GM23248 (cell line): ENCODE measurements at regions not wholly inside any gene's neighbourhood (a gene's known extent, or its start where the extent isn't known, plus 50 kb on each side); places are given as distances from the start of the nearest gene placed in this dataset.

ENCODE experiments used
- DNase-seq: peaks from one replicate; pipeline ENCODE4 v3.0.0-alpha.2; 2015
- H2AFZ ChIP-seq: fragments of 200-600 bp; sonication (generic); 2 replicates; pipeline ENCODE4 v1.6.1; 2016; ENCODE audit warnings: antibody characterized with exemption
- H3F3A ChIP-seq: fragments of 200-600 bp; sonication (generic); 2 replicates; pipeline ENCODE4 v1.6.1; 2016; ENCODE audit warnings: mild to moderate bottlenecking, antibody characterized with exemption, mixed run types; ENCODE audit not compliant: insufficient read depth
- H3K27ac ChIP-seq: fragments of 200-600 bp; sonication (generic); 2 replicates; pipeline ENCODE4 v1.5.1; 2016; ENCODE audit warnings: mild to moderate bottlenecking
- H3K27me3 ChIP-seq: fragments of 200-600 bp; sonication (generic); replicated peaks from 2 replicates; pipeline ENCODE4 v1.6.1; 2016; ENCODE audit warnings: mild to moderate bottlenecking; ENCODE audit not compliant: insufficient read depth
- H3K36me3 ChIP-seq: fragments of 200-600 bp; sonication (generic); 2 replicates; pipeline ENCODE4 v1.6.1; 2016; ENCODE audit warnings: low read depth, mild to moderate bottlenecking
- H3K4me1 ChIP-seq: fragments of 200-600 bp; sonication (generic); 2 replicates; pipeline ENCODE4 v1.6.1; 2016; ENCODE audit warnings: mild to moderate bottlenecking; ENCODE audit not compliant: insufficient read depth
- H3K4me2 ChIP-seq: fragments of 200-600 bp; sonication (generic); one replicate; pipeline ENCODE4 v1.6.1; 2016; ENCODE audit warnings: mild to moderate bottlenecking; ENCODE audit not compliant: unreplicated experiment
- H3K4me3 ChIP-seq: fragments of 200-600 bp; sonication (generic); 2 replicates; pipeline ENCODE4 v1.5.1; 2016; ENCODE audit warnings: mild to moderate bottlenecking
- H3K79me2 ChIP-seq: fragments of 200-600 bp; sonication (generic); 2 replicates; pipeline ENCODE4 v1.6.1; 2016; ENCODE audit warnings: mild to moderate bottlenecking; ENCODE audit not compliant: insufficient read depth
- H3K9ac ChIP-seq: fragments of 200-600 bp; sonication (generic); 2 replicates; pipeline ENCODE4 v1.6.1; 2016; ENCODE audit warnings: mild to moderate bottlenecking
- H3K9me2 ChIP-seq: fragments of 200-600 bp; sonication (generic); 2 replicates; pipeline ENCODE4 v1.6.1; 2016; ENCODE audit warnings: mixed run types, mild to moderate bottlenecking, moderate library complexity; ENCODE audit not compliant: insufficient read depth
- H3K9me3 ChIP-seq: fragments of 200-600 bp; sonication (generic); one replicate; pipeline ENCODE4 v1.6.1; 2017; ENCODE audit warnings: low read depth
- H4K20me1 ChIP-seq: fragments of 200-600 bp; sonication (generic); 2 replicates; pipeline ENCODE4 v1.6.0; 2016; ENCODE audit not compliant: insufficient read depth
- EZH2 ChIP-seq: fragments of 200-600 bp; sonication (generic); IDR thresholded peaks from 2 replicates; pipeline ENCODE4 v1.6.1; 2018; ENCODE audit warnings: antibody characterized with exemption, mild to moderate bottlenecking; ENCODE audit not compliant: insufficient read depth, poor library complexity, severe bottlenecking
- EZH2phosphoT487 ChIP-seq: fragments of 200-600 bp; sonication (generic); IDR thresholded peaks from 2 replicates; pipeline ENCODE4 v1.6.1; 2018; ENCODE audit warnings: antibody characterized with exemption, moderate library complexity, mild to moderate bottlenecking, low read depth; ENCODE audit not compliant: insufficient read depth
- whole genome bisulfite sequencing, 2 experiments: methylation state at CpG; one replicate each; pipeline ENCODE4 v1.1.6; 2015 to 2017; ENCODE audit warnings: low lambda C conversion rate in 2 of 2, low coverage in 1 of 2; ENCODE audit errors: missing lambda C conversion rate in 2 of 2; 5-methylcytosine and 5-hydroxymethylcytosine counted together
- in situ Hi-C: fragments of 300-500 bp; cut with MboI; formaldehyde crosslinking; loops from 2 replicates; pipeline ENCODE4 v1.15.0; 2020

DNA sequence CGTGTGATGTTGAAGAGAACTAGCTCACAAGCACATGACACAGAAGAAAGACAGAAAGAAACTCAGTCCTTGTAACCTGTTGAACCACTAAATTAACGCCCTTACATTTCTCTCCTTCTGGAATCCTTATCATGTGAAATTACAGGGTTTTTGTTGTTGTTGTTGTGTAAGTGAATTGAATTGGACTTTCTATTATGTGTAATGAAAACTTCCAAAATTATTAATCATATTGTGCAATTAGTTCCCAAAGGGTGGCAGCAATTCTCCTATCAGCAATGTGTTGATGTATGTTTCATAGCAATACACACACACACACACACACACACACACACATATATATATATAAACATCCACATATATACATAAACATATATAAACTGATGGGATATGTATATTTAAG is 402.2 kb upstream of the TCF4 start:
- no peaks in the 10 kb centered on the region for H3K79me2 ChIP-seq

GRCh38 chr18:55988537-55988936 is 400.5 kb upstream of the TCF4 start:
- H3K79me2 ChIP-seq: no peaks in the 10 kb centered on the region
- H3K27me3 ChIP-seq: no peaks in the 10 kb centered on the region
- 38 to 44% methylated on average over 2 of the region's 2 CpGs for WGBS, 2 experiments
- H3K9me2 ChIP-seq: no peaks in the 10 kb centered on the region
- H3K9ac ChIP-seq: no peak overlapping the region
- no peaks in the 10 kb centered on the region for H3F3A ChIP-seq
- no peak overlapping the region for H3K27ac ChIP-seq
- TF ChIP-seq EZH2: no peak
- H3K9me3 ChIP-seq: no peaks in the 10 kb centered on the region
- no peak overlapping the region for H3K4me3 ChIP-seq
- H3K4me1 ChIP-seq: no peaks in the 10 kb centered on the region
- no peak overlapping the region for H3K4me2 ChIP-seq
- DNase-seq: peak; percentile 23
- no peaks in the 10 kb centered on the region for H4K20me1 ChIP-seq
- H3K36me3 ChIP-seq: no peaks in the 10 kb centered on the region
- in situ Hi-C loops: no loop called here
- no peak overlapping the region for H2AFZ ChIP-seq

More for the DNA sequence above, 402.2 kb upstream of the TCF4 start:
- in situ Hi-C loops: no loop called here
- Histone ChIP-seq H3K9me2 (no peaks in the 10 kb centered on the region), H2AFZ (no peak overlapping the region), H3F3A (no peaks in the 10 kb centered on the region), H3K36me3 (no peaks in the 10 kb centered on the region), H3K4me3 (no peak overlapping the region), H3K4me1 (no peaks in the 10 kb centered on the region), H3K27ac (no peak overlapping the region), H4K20me1 (no peaks in the 10 kb centered on the region), H3K9me3 (no peaks in the 10 kb centered on the region), H3K9ac (no peak overlapping the region), H3K27me3 (no peaks in the 10 kb centered on the region), H3K4me2 (no peak overlapping the region)
- TF ChIP-seq EZH2 (no peak), EZH2phosphoT487 (no peak)
- DNase-seq: no peak
- 88 to 90% methylated on average over 2 of the region's 2 CpGs for WGBS, 2 experiments

DNA sequence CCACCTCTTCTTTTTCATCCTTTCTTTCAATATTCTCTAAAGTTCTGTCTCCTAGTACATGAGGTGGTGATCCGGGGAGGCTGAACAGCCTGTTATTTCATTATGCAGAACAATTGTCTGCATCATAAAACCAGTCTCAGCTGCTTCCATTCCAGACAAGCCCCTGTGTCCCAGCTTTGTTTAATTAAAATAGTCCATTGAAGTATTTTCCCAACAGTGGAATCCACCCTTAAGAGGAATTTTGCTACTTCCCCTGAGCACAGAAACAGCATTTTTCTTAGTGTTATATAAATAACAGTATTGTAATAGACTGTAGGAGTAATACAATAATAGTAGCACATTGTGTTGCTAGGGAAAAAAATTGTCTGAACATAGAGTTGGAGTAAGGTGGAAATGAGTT is 395.4 kb upstream of the TCF4 start:
- TF ChIP-seq EZH2phosphoT487 (no peak), EZH2 (no peak)
- no peaks in the 10 kb centered on the region for H3K9me2 ChIP-seq
- no peaks in the 10 kb centered on the region for H3K9me3 ChIP-seq
- no peaks in the 10 kb centered on the region for H3K79me2 ChIP-seq
- no peak overlapping the region for H3K27ac ChIP-seq
- in situ Hi-C loops: no loop called here
- peak overlapping the region; percentile 67 for H2AFZ ChIP-seq
- H3F3A ChIP-seq: no peaks in the 10 kb centered on the region
- WGBS, 2 experiments: 0 to 12% methylated on average over 1 of the region's 1 CpG
- no peaks in the 10 kb centered on the region for H3K36me3 ChIP-seq
- H3K27me3 ChIP-seq: no peaks in the 10 kb centered on the region
- peaks cover 10% of the 10 kb centered on the region for H3K4me1 ChIP-seq
- DNase-seq: peak; percentile 38
- H3K4me3 ChIP-seq: no peak overlapping the region
- no peak overlapping the region for H3K9ac ChIP-seq
- H3K4me2 ChIP-seq: peak overlapping the region; percentile 40
- H4K20me1 ChIP-seq: no peaks in the 10 kb centered on the region

- 13 to 16% methylated on average over 3 of the region's 3 CpGs for WGBS, 2 experiments
- H3K27ac ChIP-seq: no peak overlapping the region
- peak; percentile 17 for DNase-seq
- H3K9me3 ChIP-seq: no peaks in the 10 kb centered on the region
- TF ChIP-seq EZH2 (no peak), EZH2phosphoT487 (no peak)
- H3F3A ChIP-seq: no peaks in the 10 kb centered on the region
- H3K9me2 ChIP-seq: no peaks in the 10 kb centered on the region
- no peaks in the 10 kb centered on the region for H4K20me1 ChIP-seq
- in situ Hi-C loops: no loop called here
- no peaks in the 10 kb centered on the region for H3K36me3 ChIP-seq
- no peaks in the 10 kb centered on the region for H3K27me3 ChIP-seq
- peak overlapping the region; percentile 67 for H2AFZ ChIP-seq
- H3K9ac ChIP-seq: no peak overlapping the region
- no peak overlapping the region for H3K4me3 ChIP-seq
- H3K79me2 ChIP-seq: no peaks in the 10 kb centered on the region
- peaks cover 10% of the 10 kb centered on the region for H3K4me1 ChIP-seq
- peak overlapping the region; percentile 40 for H3K4me2 ChIP-seq
Measured at GRCh38 chr18:55982992-55983391, 395.0 kb upstream of the TCF4 start.

DNA sequence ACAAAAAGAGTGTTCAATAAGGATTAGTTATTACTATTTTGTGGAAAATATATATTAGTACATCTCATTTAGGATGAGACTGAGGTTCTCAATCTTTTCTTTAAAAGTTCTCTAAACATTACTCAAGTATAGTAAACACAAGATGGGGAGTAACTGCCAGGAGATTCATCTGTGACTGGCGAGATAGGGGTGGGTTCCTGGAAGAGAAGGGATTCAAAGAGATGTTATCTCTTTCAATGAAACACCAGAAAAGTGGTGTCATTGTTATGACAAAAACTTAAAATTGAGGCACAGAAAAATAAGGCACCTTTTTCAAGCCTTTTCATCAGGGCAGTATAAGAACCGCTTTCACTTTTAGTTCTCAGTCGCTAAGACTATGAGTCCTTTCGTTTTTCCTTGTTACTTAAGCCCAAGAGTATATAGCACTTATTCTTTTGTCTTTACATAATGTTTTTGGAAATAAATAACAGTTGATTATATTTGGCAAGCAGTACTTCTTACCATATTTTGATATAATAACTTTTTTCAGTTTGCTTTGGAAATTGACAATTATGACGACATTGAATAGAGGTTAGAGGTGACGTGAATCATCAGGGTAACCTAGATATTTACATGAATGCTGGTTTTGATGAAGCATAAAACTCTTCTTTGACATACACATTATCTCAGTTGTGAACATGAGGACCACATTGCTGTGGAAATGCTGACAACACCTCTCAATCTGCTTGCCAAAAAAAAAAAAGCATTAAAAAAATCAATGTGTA is 393.9 kb upstream of the TCF4 start:
- Histone ChIP-seq H3K4me1 (peaks cover 10% of the 10 kb centered on the region), H3K4me3 (no peak overlapping the region), H3K27ac (no peak overlapping the region), H3K79me2 (no peaks in the 10 kb centered on the region), H3K9me3 (no peaks in the 10 kb centered on the region), H2AFZ (no peak overlapping the region), H3K9me2 (no peaks in the 10 kb centered on the region), H3F3A (no peaks in the 10 kb centered on the region), H3K9ac (no peak overlapping the region), H4K20me1 (no peaks in the 10 kb centered on the region), H3K27me3 (no peaks in the 10 kb centered on the region), H3K36me3 (no peaks in the 10 kb centered on the region), H3K4me2 (no peak overlapping the region)
- TF ChIP-seq EZH2 (no peak), EZH2phosphoT487 (no peak)
- in situ Hi-C loops: no loop called here
- 92 to 97% methylated on average over 6 of the region's 6 CpGs for WGBS, 2 experiments
- no peak for DNase-seq
